Endothelial cell of umbilical vein (primary cell): ENCODE measurements at regions not wholly inside any gene's neighbourhood (a gene's known extent, or its start where the extent isn't known, plus 50 kb on each side); places are given as distances from the start of the nearest gene placed in this dataset.

Experiments
- BruUV-seq: library from RNA; stranded (reverse); fragments of 400-500 nt; replicated peaks from 2 replicates; lab custom pipeline; 2021; lab: Mats Ljungman, UMichigan
- CTCF ChIA-PET: fragments of 300-600, 350-600 bp; sonication (Branson Sonifier 250); formaldehyde crosslinking; loops from one replicate; lab custom pipeline; 2021; ENCODE audit warnings: antibody characterized with exemption, inconsistent platforms; lab: Charles Lee
- POLR2A ChIA-PET: fragments of 300-600, 350-600 bp; sonication (Branson Sonifier 250); formaldehyde crosslinking; loops from one replicate; lab custom pipeline; 2021; ENCODE audit warnings: antibody characterized with exemption, inconsistent platforms; lab: Charles Lee
- DNase-seq: peaks from one replicate; pipeline ENCODE4 v3.0.0-alpha.2; 2011; ENCODE audit warnings: low read depth, low spot score
- FAIRE-seq: peaks from 2 replicates; lab custom pipeline; 2011; peaks lifted over from hg19 to GRCh38; lab: Jason Lieb, UNC
- H2AFZ ChIP-seq: 2 replicates; pipeline ENCODE4 v1.6.0; 2012; ENCODE audit warnings: low read depth, low read length, control low read depth, inconsistent platforms
- H3K27ac ChIP-seq: 2 replicates; pipeline ENCODE4 v1.5.1; 2011; ENCODE audit warnings: low read depth, mild to moderate bottlenecking, control low read depth, low read length, moderate library complexity; ENCODE audit not compliant: insufficient read depth
- H3K27me3 ChIP-seq, 2 experiments: 2 replicates each; pipeline versions ENCODE4 v1.6.0 to v1.6.1; 2011; ENCODE audit warnings: low read length in 2 of 2, mixed read lengths in 1 of 2; ENCODE audit not compliant: control insufficient read depth in 2 of 2, insufficient read depth in 2 of 2
- H3K36me3 ChIP-seq, 2 experiments: 2 replicates in 1 of 2; 3 replicates in 1 of 2; pipeline ENCODE4 v1.5.1; 2011; ENCODE audit warnings: low read length in 2 of 2, mild to moderate bottlenecking in 1 of 2, moderate library complexity in 1 of 2; ENCODE audit not compliant: control insufficient read depth in 2 of 2, insufficient read depth in 2 of 2; ENCODE audit errors: extremely low read depth in 1 of 2
- H3K4me1 ChIP-seq: 3 replicates; pipeline ENCODE4 v1.5.1; 2011; ENCODE audit warnings: mild to moderate bottlenecking, low read length; ENCODE audit not compliant: control insufficient read depth, insufficient read depth; ENCODE audit errors: extremely low read depth
- H3K4me2 ChIP-seq: 2 replicates; pipeline ENCODE4 v1.6.1; 2011; ENCODE audit warnings: low read length, control low read depth, mixed read lengths; ENCODE audit not compliant: insufficient read depth
- H3K4me3 ChIP-seq, 3 experiments: fragments of 200-600 bp in 1 of 3; sonication (generic), shearing (Covaris generic) in 1 of 3; replicated peaks in 1 of 3; 2 replicates each; pipeline ENCODE4 v1.5.1; 2011 to 2016; ENCODE audit warnings: control low read depth in 3 of 3, low read length in 3 of 3, mild to moderate bottlenecking in 2 of 3, inconsistent platforms in 1 of 3, low read depth in 1 of 3, moderate library complexity in 1 of 3; ENCODE audit not compliant: insufficient read depth in 1 of 3
- H3K79me2 ChIP-seq: 2 replicates; pipeline ENCODE4 v1.6.0; 2012; ENCODE audit warnings: low read length, inconsistent platforms; ENCODE audit not compliant: control insufficient read depth, insufficient read depth
- H3K9ac ChIP-seq: replicated peaks from 2 replicates; pipeline ENCODE3; 2011; ENCODE audit warnings: low read length, control low read depth; ENCODE audit not compliant: insufficient read depth; ENCODE audit errors: extremely low read depth
- H3K9me1 ChIP-seq: replicated peaks from 3 replicates; pipeline ENCODE4 v1.6.0; 2011; ENCODE audit warnings: mild to moderate bottlenecking, low read length; ENCODE audit not compliant: control insufficient read depth, insufficient read depth; ENCODE audit errors: extremely low read depth
- H3K9me3 ChIP-seq: replicated peaks from 2 replicates; pipeline ENCODE4 v1.5.1; 2012; ENCODE audit warnings: low read length, inconsistent platforms; ENCODE audit not compliant: control insufficient read depth, insufficient read depth
- H4K20me1 ChIP-seq: replicated peaks from 2 replicates; pipeline ENCODE3; 2011; ENCODE audit warnings: mild to moderate bottlenecking, low read length; ENCODE audit not compliant: control insufficient read depth, insufficient read depth; ENCODE audit errors: extremely low read depth
- EZH2 ChIP-seq: IDR thresholded peaks from 2 replicates; pipeline ENCODE4 v1.6.1; 2012; ENCODE audit warnings: borderline replicate concordance, low read depth, mild to moderate bottlenecking, moderate library complexity, low read length, inconsistent platforms; ENCODE audit not compliant: severe bottlenecking
- FOS ChIP-seq: IDR thresholded peaks from 2 replicates; pipeline ENCODE4 v1.6.1; 2011; ENCODE audit warnings: mild to moderate bottlenecking, low read length, moderate library complexity, borderline replicate concordance; ENCODE audit not compliant: insufficient read depth
- GATA2 ChIP-seq: IDR thresholded peaks from 2 replicates; pipeline ENCODE4 v1.7.0; 2011; ENCODE audit warnings: low read depth, mild to moderate bottlenecking, moderate library complexity, mixed read lengths, low read length; ENCODE audit not compliant: insufficient read length, insufficient read depth
- JUN ChIP-seq: IDR thresholded peaks from 2 replicates; pipeline ENCODE4 v1.6.1; 2011; ENCODE audit warnings: borderline replicate concordance, low read depth; ENCODE audit not compliant: insufficient read length, insufficient read depth
- MYC ChIP-seq: IDR thresholded peaks from one replicate; pipeline ENCODE4 v1.6.1; 2011; ENCODE audit warnings: mild to moderate bottlenecking, low read depth, low read length
- POLR2A ChIP-seq: IDR thresholded peaks from 2 replicates; pipeline ENCODE4 v1.6.1; 2012; ENCODE audit warnings: low read depth, mild to moderate bottlenecking, control low read depth, low read length
- POLR2AphosphoS5 ChIP-seq: IDR thresholded peaks from 2 replicates; pipeline ENCODE4 v1.6.1; 2012; ENCODE audit warnings: low read depth, mild to moderate bottlenecking, control low read depth, low read length, moderate library complexity; ENCODE audit not compliant: insufficient read depth
- dilution Hi-C: fragments of 300-500 bp; cut with MboI; formaldehyde crosslinking; loops from one replicate; pipeline ENCODE4 v1.15.0; 2019; ENCODE audit warnings: low sequenced_read_pairs; ENCODE audit not compliant: extremely low pct_ligation_motif_present
- intact Hi-C: fragments of 100-400 bp; cut with micrococcal nuclease; formaldehyde crosslinking; loops from one replicate; pipeline ENCODE4 v1.10.0; 2022
- TF ChIP-seq, protein P1 (sequence below), 2 donors: IDR thresholded peaks; 1 replicate in 1 of 2; 2 replicates in 1 of 2; pipeline ENCODE4 v1.5.1; 2011; ENCODE audit warnings: low read length in 2 of 2, mild to moderate bottlenecking in 2 of 2, moderate library complexity in 2 of 2, control low read depth in 1 of 2, inconsistent platforms in 1 of 2, low read depth in 1 of 2; ENCODE audit not compliant: insufficient read depth in 1 of 2; ENCODE audit errors: extremely low read depth in 1 of 2
- TF ChIP-seq, protein P2 (sequence below): IDR thresholded peaks from 2 replicates; pipeline ENCODE4 v1.6.1; 2011; ENCODE audit not compliant: insufficient read depth, insufficient read length

GRCh38 chr3:162534431-162534830, 1037.8 kb downstream of the OTOL1 start:
- Histone ChIP-seq H3K27me3 (no peaks in the 10 kb centered on the region), H3K4me3 (no peak overlapping the region), H3K36me3 (no peaks in the 10 kb centered on the region), H3K79me2 (no peaks in the 10 kb centered on the region), H3K9ac (no peak overlapping the region), H3K4me1 (no peaks in the 10 kb centered on the region), H3K27ac (no peak overlapping the region), H3K9me3 (no peaks in the 10 kb centered on the region), H4K20me1 (no peaks in the 10 kb centered on the region), H2AFZ (no peak overlapping the region), H3K9me1 (no peaks in the 10 kb centered on the region), H3K4me2 (no peak overlapping the region)
- dilution Hi-C loops (no loop called here), intact Hi-C loops (no loop called here)
- TF ChIP-seq POLR2A, result no peak
- no peak for TF ChIP-seq FOS
- TF ChIP-seq JUN, result no peak
- TF ChIP-seq, protein P1, sequence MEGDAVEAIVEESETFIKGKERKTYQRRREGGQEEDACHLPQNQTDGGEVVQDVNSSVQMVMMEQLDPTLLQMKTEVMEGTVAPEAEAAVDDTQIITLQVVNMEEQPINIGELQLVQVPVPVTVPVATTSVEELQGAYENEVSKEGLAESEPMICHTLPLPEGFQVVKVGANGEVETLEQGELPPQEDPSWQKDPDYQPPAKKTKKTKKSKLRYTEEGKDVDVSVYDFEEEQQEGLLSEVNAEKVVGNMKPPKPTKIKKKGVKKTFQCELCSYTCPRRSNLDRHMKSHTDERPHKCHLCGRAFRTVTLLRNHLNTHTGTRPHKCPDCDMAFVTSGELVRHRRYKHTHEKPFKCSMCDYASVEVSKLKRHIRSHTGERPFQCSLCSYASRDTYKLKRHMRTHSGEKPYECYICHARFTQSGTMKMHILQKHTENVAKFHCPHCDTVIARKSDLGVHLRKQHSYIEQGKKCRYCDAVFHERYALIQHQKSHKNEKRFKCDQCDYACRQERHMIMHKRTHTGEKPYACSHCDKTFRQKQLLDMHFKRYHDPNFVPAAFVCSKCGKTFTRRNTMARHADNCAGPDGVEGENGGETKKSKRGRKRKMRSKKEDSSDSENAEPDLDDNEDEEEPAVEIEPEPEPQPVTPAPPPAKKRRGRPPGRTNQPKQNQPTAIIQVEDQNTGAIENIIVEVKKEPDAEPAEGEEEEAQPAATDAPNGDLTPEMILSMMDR (IDR thresholded peaks at IDR 0.05; ENCODE audit: extremely low read depth in 1 of 2, insufficient read depth in 1 of 2, low read depth in 1 of 2, low read length in 2 of 2), result no peak
- TF ChIP-seq GATA2, result no peak
- TF ChIP-seq MYC, result no peak
- TF ChIP-seq EZH2, result no peak
- TF ChIP-seq, protein P2, sequence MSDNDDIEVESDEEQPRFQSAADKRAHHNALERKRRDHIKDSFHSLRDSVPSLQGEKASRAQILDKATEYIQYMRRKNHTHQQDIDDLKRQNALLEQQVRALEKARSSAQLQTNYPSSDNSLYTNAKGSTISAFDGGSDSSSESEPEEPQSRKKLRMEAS, result no peak
- TF ChIP-seq POLR2AphosphoS5, result no peak
- no TSS peak for BruUV-seq
- no peak for FAIRE-seq
- no peak for DNase-seq
- POLR2A ChIA-PET, result no interaction called here
- CTCF ChIA-PET, result no interaction called here
